Duodenal mucosa (tissue), 2 donors: ENCODE measurements at regions not wholly inside any gene's neighbourhood (a gene's known extent, or its start where the extent isn't known, plus 50 kb on each side); places are given as distances from the start of the nearest gene placed in this dataset.

Experiments
- H3K27ac ChIP-seq: one replicate; pipeline ENCODE4 v1.7.0; 2013; ENCODE audit warnings: low read depth, low read length
- H3K27me3 ChIP-seq, 2 donors: one replicate each; pipeline ENCODE4 v1.7.0; 2013; ENCODE audit warnings: low read length in 2 of 2, control low read depth in 1 of 2; ENCODE audit not compliant: insufficient read depth in 2 of 2, control insufficient read depth in 1 of 2
- H3K36me3 ChIP-seq, 2 donors: one replicate each; pipeline ENCODE4 v1.7.0; 2013; ENCODE audit warnings: low read length in 2 of 2, control low read depth in 1 of 2; ENCODE audit not compliant: insufficient read depth in 2 of 2, control insufficient read depth in 1 of 2
- H3K4me1 ChIP-seq, 2 donors: one replicate each; pipeline ENCODE4 v1.7.0; 2013; ENCODE audit warnings: low read length in 2 of 2, control low read depth in 1 of 2; ENCODE audit not compliant: insufficient read depth in 2 of 2, control insufficient read depth in 1 of 2
- H3K4me3 ChIP-seq, 2 donors: one replicate each; pipeline ENCODE4 v1.7.0; 2013; ENCODE audit warnings: low read length in 2 of 2, low read depth in 1 of 2
- H3K9ac ChIP-seq, 2 donors: one replicate each; pipeline ENCODE4 v1.7.0; 2013; ENCODE audit warnings: low read length in 2 of 2, low read depth in 1 of 2
- H3K9me3 ChIP-seq, 2 donors: one replicate each; pipeline ENCODE4 v1.7.0; 2013; ENCODE audit warnings: low read length in 2 of 2, control low read depth in 1 of 2; ENCODE audit not compliant: control insufficient read depth in 1 of 2

DNA sequence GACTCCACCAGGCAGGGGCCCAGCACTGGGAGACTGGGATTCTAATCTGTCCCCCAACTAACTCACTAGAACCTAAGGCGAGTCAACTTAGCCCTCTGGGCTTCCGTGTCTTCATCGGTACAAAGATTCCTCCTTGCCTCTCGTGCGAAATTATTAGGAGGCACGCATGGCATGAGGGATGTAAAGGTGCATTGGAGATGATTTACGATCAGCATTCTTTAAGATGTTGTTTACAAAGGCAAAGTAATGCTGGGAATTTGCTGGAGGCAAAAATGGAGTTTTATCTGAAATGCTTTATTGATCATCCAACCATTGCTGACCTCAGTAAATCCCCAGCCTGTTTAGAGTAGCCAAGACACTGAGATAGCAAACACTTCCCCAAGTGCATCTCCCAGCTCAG lies 171.8 kb upstream of the KLHL29 start:
- Histone ChIP-seq H3K27me3 (no peaks in the 10 kb centered on the region), H3K27ac (no peak overlapping the region), H3K9me3 (no peaks in the 10 kb centered on the region), H3K36me3 (no peaks in the 10 kb centered on the region), H3K4me3 (no peak overlapping the region), H3K4me1 (peaks cover 8 to 27% of the 10 kb centered on the region in 2 donors), H3K9ac (no peak overlapping the region)

DNA sequence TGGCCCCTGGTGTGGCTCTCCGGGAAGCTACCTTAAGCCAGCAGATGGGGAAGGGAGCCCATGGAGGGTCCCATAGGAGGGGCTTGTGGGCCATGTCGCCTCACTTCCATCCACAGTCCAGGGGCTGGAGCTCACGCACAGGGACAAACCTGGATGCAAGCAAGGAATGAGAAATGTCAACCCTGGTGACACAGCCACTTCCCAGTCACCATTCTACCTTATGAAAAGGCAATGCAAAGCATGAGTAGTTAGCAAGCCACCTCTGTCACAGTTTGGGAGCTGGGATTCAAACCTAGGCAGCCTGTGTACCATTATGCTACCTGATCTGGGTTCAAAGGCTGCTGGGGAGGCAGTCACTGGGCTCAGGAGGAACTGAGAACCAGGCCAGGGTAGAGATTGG lies 170.0 kb upstream of the KLHL29 start:
- Histone ChIP-seq H3K4me3 (no peak overlapping the region), H3K36me3 (no peaks in the 10 kb centered on the region), H3K4me1 (peaks cover 0 to 12% of the 10 kb centered on the region in 2 donors), H3K27me3 (no peaks in the 10 kb centered on the region), H3K9ac (no peak overlapping the region), H3K27ac (no peak overlapping the region), H3K9me3 (no peaks in the 10 kb centered on the region)

DNA sequence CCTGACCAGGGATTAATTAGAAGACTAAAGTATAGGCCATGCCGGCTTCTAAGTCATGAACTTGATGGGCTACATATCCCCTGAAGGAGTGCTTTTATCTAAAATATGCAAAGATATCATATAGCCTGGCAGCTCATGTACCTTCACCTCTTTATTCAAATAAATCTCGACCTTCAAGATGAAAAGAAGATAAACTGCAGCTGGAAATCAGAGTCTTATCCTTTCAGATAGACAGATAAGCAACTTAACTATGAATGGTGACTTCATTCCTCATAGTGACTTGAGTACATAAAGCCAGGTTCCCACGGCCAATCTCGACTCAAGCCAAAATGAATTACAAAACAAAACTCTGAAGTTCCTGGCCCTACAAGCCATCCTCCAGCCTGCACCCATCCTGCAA lies 165.3 kb upstream of the KLHL29 start:
- H3K4me1 ChIP-seq: no peaks in the 10 kb centered on the region
- H3K27ac ChIP-seq: no peak overlapping the region
- H3K9ac ChIP-seq: no peak overlapping the region
- no peak overlapping the region for H3K4me3 ChIP-seq
- H3K27me3 ChIP-seq: no peaks in the 10 kb centered on the region
- no peaks in the 10 kb centered on the region for H3K9me3 ChIP-seq
- H3K36me3 ChIP-seq: no peaks in the 10 kb centered on the region

- Histone ChIP-seq H3K9me3 (no peaks in the 10 kb centered on the region), H3K36me3 (no peaks in the 10 kb centered on the region), H3K4me3 (no peak overlapping the region), H3K27me3 (no peaks in the 10 kb centered on the region), H3K9ac (no peak overlapping the region), H3K27ac (no peak overlapping the region), H3K4me1 (no peaks in the 10 kb centered on the region)
Observed at GRCh38 chr2:23220513-23221094, 164.4 kb upstream of the KLHL29 start.

GRCh38 chr2:23221236-23221635 lies 163.7 kb upstream of the KLHL29 start:
- Histone ChIP-seq H3K4me1 (no peaks in the 10 kb centered on the region), H3K27me3 (no peaks in the 10 kb centered on the region), H3K4me3 (no peak overlapping the region), H3K9ac (no peak overlapping the region), H3K36me3 (no peaks in the 10 kb centered on the region), H3K27ac (no peak overlapping the region), H3K9me3 (no peaks in the 10 kb centered on the region)

GRCh38 chr2:23221901-23222300 lies 163.1 kb upstream of the KLHL29 start:
- H3K4me1 ChIP-seq: no peaks in the 10 kb centered on the region
- H3K27me3 ChIP-seq: no peaks in the 10 kb centered on the region

GRCh38 chr2:23230885-23231284 lies 154.1 kb upstream of the KLHL29 start:
- Histone ChIP-seq H3K4me3 (no peak overlapping the region), H3K9ac (no peak overlapping the region), H3K27ac (no peak overlapping the region), H3K27me3 (no peaks in the 10 kb centered on the region), H3K4me1 (no peaks in the 10 kb centered on the region), H3K9me3 (no peaks in the 10 kb centered on the region), H3K36me3 (no peaks in the 10 kb centered on the region)

More at GRCh38 chr2:23221901-23222300, 163.1 kb upstream of the KLHL29 start:
- Histone ChIP-seq H3K9me3 (no peaks in the 10 kb centered on the region), H3K4me3 (no peak overlapping the region), H3K27ac (no peak overlapping the region), H3K9ac (no peak overlapping the region), H3K36me3 (no peaks in the 10 kb centered on the region)

GRCh38 chr2:23231865-23232264 lies 153.1 kb upstream of the KLHL29 start:
- Histone ChIP-seq H3K36me3 (no peaks in the 10 kb centered on the region), H3K9me3 (no peaks in the 10 kb centered on the region), H3K4me1 (no peaks in the 10 kb centered on the region), H3K4me3 (no peak overlapping the region), H3K27me3 (no peaks in the 10 kb centered on the region), H3K27ac (no peak overlapping the region), H3K9ac (no peak overlapping the region)

GRCh38 chr2:23235292-23235691 lies 149.7 kb upstream of the KLHL29 start:
- Histone ChIP-seq H3K9me3 (no peaks in the 10 kb centered on the region), H3K27me3 (no peaks in the 10 kb centered on the region), H3K4me1 (no peaks in the 10 kb centered on the region), H3K9ac (no peak overlapping the region), H3K4me3 (no peak overlapping the region), H3K27ac (no peak overlapping the region), H3K36me3 (no peaks in the 10 kb centered on the region)

DNA sequence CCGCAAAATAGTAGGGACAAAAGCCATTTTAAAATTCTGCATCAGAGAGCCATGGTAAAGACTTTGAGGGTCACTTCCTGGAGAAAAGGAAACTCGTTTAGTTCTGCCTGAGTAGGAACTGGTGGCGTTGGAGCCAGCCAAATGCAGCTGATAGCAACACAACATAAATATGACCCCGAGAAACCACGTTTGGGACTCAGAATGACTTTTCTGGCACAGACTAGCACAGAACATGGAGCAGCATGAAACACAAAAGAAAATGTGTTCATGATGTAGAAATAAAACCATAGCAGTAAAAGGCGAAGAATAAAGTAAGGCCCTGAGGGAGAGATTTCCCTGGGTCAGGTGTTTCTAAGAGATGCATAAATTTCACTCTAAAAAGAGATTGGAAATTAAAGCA lies 149.2 kb upstream of the KLHL29 start:
- no peaks in the 10 kb centered on the region for H3K4me1 ChIP-seq
- H3K27ac ChIP-seq: no peak overlapping the region
- H3K27me3 ChIP-seq: no peaks in the 10 kb centered on the region
- H3K4me3 ChIP-seq: no peak overlapping the region
- no peak overlapping the region for H3K9ac ChIP-seq
- no peaks in the 10 kb centered on the region for H3K36me3 ChIP-seq
- H3K9me3 ChIP-seq: no peaks in the 10 kb centered on the region

DNA sequence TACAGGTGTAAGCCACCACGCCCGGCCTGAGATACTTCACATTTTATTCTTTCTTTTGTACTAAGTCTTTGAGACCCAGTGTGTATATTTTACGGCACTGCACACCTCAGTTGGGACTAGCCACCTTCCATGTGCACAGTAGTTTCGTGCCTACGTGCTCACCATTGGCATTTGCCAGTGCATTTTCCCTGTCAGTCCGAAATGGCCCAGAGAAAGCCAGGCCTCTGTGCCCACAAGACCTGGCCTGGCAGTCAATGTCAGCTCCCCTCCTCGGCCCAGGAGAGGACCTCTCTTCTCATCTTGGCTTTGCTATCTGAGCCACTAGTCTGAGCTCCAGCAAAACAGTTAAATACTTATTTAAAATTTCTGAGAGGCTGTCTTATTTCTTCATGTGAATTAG lies 147.8 kb upstream of the KLHL29 start:
- H3K27ac ChIP-seq: no peak overlapping the region
- H3K27me3 ChIP-seq: no peaks in the 10 kb centered on the region
- no peak overlapping the region for H3K4me3 ChIP-seq
- no peaks in the 10 kb centered on the region for H3K9me3 ChIP-seq
- no peaks in the 10 kb centered on the region for H3K36me3 ChIP-seq
- no peak overlapping the region for H3K9ac ChIP-seq
- no peaks in the 10 kb centered on the region for H3K4me1 ChIP-seq
